Neural cell (in vitro differentiated cells): ENCODE measurements at regions not wholly inside any gene's neighbourhood (a gene's known extent, or its start where the extent isn't known, plus 50 kb on each side); places are given as distances from the start of the nearest gene placed in this dataset.

Experiments used
- H2AFZ ChIP-seq: fragments of 200-600, 300-800 bp; sonication (generic), shearing (Covaris generic); 2 replicates; pipeline ENCODE4 v1.6.0; 2014; ENCODE audit warnings: low read depth, mild to moderate bottlenecking, antibody characterized with exemption, low read length, moderate library complexity
- H3F3A ChIP-seq: fragments of 200-600 bp; shearing (Covaris generic); 2 replicates; pipeline ENCODE4 v1.6.1; 2016; ENCODE audit warnings: mild to moderate bottlenecking, moderate library complexity, mixed read lengths, antibody characterized with exemption, low read length; ENCODE audit not compliant: insufficient read depth, poor library complexity, severe bottlenecking
- H3K27ac ChIP-seq: fragments of 200-600, 300-800 bp; sonication (generic), shearing (Covaris generic); 2 replicates; pipeline ENCODE4 v1.5.1; 2014; ENCODE audit warnings: mild to moderate bottlenecking, low read length, moderate library complexity
- H3K27me3 ChIP-seq: fragments of 300-800, 200-600 bp; sonication (generic), shearing (Covaris generic); 2 replicates; pipeline ENCODE4 v1.6.0; 2014; ENCODE audit warnings: mild to moderate bottlenecking, low read depth, low read length, moderate library complexity; ENCODE audit not compliant: insufficient read depth
- H3K36me3 ChIP-seq: fragments of 300-800, 200-600 bp; sonication (generic), shearing (Covaris generic); 2 replicates; pipeline ENCODE4 v1.5.1; 2014; ENCODE audit warnings: mild to moderate bottlenecking, antibody characterized with exemption, low read length, moderate library complexity; ENCODE audit not compliant: insufficient read depth
- H3K4me2 ChIP-seq: fragments of 300-800, 200-600 bp; sonication (generic), shearing (Covaris generic); 2 replicates; pipeline ENCODE4 v1.6.0; 2014; ENCODE audit warnings: mild to moderate bottlenecking, low read length
- H3K4me3 ChIP-seq: fragments of 300-800, 200-600 bp; sonication (generic), shearing (Covaris generic); 2 replicates; pipeline ENCODE4 v1.5.1; 2014; ENCODE audit warnings: mild to moderate bottlenecking, low read length, moderate library complexity
- H3K79me2 ChIP-seq: fragments of 200-600 bp; shearing (Covaris generic); replicated peaks from 2 replicates; pipeline ENCODE4 v1.6.0; 2014; ENCODE audit warnings: mild to moderate bottlenecking, low read length, moderate library complexity; ENCODE audit not compliant: insufficient read depth
- H3K9ac ChIP-seq: fragments of 300-800, 200-600 bp; sonication (generic), shearing (Covaris generic); 2 replicates; pipeline ENCODE4 v1.6.1; 2016; ENCODE audit warnings: mild to moderate bottlenecking, low read length, mixed read lengths
- H3K9me2 ChIP-seq: fragments of 200-600 bp; shearing (Covaris generic); 2 replicates; pipeline ENCODE4 v1.6.1; 2016; ENCODE audit warnings: mild to moderate bottlenecking, low read length, mixed read lengths; ENCODE audit not compliant: insufficient read depth
- H3K9me3 ChIP-seq: fragments of 200-600, 300-800 bp; sonication (generic), shearing (Covaris generic); 2 replicates; pipeline ENCODE4 v1.6.1; 2016; ENCODE audit warnings: mild to moderate bottlenecking, mixed run types, low read length, moderate library complexity, mixed read lengths
- H4K20me1 ChIP-seq: fragments of 200-600 bp; shearing (Covaris generic); 2 replicates; pipeline ENCODE4 v1.6.1; 2016; ENCODE audit warnings: mild to moderate bottlenecking, mixed run types; ENCODE audit not compliant: insufficient read depth
- EP300 ChIP-seq: fragments of 450-650 bp; conservative IDR thresholded peaks from 2 replicates; pipeline ENCODE4 v1.6.1; 2014; ENCODE audit warnings: antibody characterized with exemption, mild to moderate bottlenecking, moderate library complexity; ENCODE audit not compliant: poor library complexity, severe bottlenecking
- EZH2 ChIP-seq: fragments of 200-600, 300-800 bp; shearing (Covaris generic), sonication (generic); IDR thresholded peaks from 2 replicates; pipeline ENCODE4 v1.6.1; 2014; ENCODE audit warnings: antibody characterized with exemption, low read length, borderline replicate concordance, mild to moderate bottlenecking; ENCODE audit not compliant: insufficient read depth, poor library complexity, severe bottlenecking
- MXI1 ChIP-seq: fragments of 450-650 bp; conservative IDR thresholded peaks from 2 replicates; pipeline ENCODE4 v1.6.1; 2014; ENCODE audit warnings: antibody characterized with exemption, mild to moderate bottlenecking; ENCODE audit not compliant: poor library complexity, severe bottlenecking
- POLR2AphosphoS5 ChIP-seq: IDR thresholded peaks from 2 replicates; pipeline ENCODE4 v1.6.1; 2012
- RAD21 ChIP-seq: fragments of 450-650 bp; conservative IDR thresholded peaks from 2 replicates; pipeline ENCODE4 v1.6.1; 2014; ENCODE audit warnings: antibody characterized with exemption, mild to moderate bottlenecking, moderate library complexity
- REST ChIP-seq: IDR thresholded peaks from 2 replicates; pipeline ENCODE4 v1.6.1; 2012; ENCODE audit warnings: borderline replicate concordance
- SMC3 ChIP-seq: fragments of 450-650 bp; conservative IDR thresholded peaks from 2 replicates; pipeline ENCODE4 v1.6.1; 2014; ENCODE audit warnings: antibody characterized with exemption, mild to moderate bottlenecking, moderate library complexity; ENCODE audit not compliant: poor library complexity
- TAF1 ChIP-seq: IDR thresholded peaks from 2 replicates; pipeline ENCODE4 v1.6.1; 2012; ENCODE audit warnings: low read depth
- TF ChIP-seq, protein P1 (sequence below): fragments of 450-650 bp; IDR thresholded peaks from 2 replicates; pipeline ENCODE4 v1.5.1; 2014; ENCODE audit warnings: antibody characterized with exemption, mild to moderate bottlenecking, moderate library complexity; ENCODE audit not compliant: poor library complexity, severe bottlenecking

DNA sequence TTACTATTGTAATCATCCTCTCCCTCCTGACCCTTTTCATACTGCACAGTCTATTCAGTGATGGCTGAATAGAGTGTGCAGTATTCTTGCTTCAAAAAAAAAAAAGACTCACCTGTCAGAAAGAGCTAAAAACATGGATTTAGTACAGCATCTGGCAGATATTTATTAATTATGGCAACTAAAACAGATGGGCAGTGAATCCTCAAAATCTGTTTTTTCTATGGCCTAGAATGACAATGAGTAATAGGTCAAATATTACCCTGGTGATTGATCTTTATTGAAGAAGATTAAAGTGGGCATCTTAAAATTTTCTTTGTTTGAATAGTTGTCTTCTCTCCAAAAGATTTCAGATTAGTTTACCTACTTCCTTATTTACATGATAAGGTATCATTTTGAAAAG is 543.6 kb downstream of the FOXG1 start:
- TF ChIP-seq TAF1 (no peak), MXI1 (no peak), REST (no peak), POLR2AphosphoS5 (no peak), SMC3 (no peak), EP300 (no peak), EZH2 (no peak), RAD21 (no peak)
- TF ChIP-seq, protein P1, sequence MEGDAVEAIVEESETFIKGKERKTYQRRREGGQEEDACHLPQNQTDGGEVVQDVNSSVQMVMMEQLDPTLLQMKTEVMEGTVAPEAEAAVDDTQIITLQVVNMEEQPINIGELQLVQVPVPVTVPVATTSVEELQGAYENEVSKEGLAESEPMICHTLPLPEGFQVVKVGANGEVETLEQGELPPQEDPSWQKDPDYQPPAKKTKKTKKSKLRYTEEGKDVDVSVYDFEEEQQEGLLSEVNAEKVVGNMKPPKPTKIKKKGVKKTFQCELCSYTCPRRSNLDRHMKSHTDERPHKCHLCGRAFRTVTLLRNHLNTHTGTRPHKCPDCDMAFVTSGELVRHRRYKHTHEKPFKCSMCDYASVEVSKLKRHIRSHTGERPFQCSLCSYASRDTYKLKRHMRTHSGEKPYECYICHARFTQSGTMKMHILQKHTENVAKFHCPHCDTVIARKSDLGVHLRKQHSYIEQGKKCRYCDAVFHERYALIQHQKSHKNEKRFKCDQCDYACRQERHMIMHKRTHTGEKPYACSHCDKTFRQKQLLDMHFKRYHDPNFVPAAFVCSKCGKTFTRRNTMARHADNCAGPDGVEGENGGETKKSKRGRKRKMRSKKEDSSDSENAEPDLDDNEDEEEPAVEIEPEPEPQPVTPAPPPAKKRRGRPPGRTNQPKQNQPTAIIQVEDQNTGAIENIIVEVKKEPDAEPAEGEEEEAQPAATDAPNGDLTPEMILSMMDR = no peak
- Histone ChIP-seq H2AFZ (no peak overlapping the region), H3K27ac (no peak overlapping the region), H3K27me3 (no peaks in the 10 kb centered on the region), H3K4me2 (no peak overlapping the region), H3K4me3 (no peak overlapping the region), H3K9me2 (no peaks in the 10 kb centered on the region), H3K79me2 (no peaks in the 10 kb centered on the region), H3K9me3 (no peaks in the 10 kb centered on the region), H3K36me3 (no peaks in the 10 kb centered on the region), H3K9ac (no peak overlapping the region), H3F3A (no peaks in the 10 kb centered on the region), H4K20me1 (no peaks in the 10 kb centered on the region)

DNA sequence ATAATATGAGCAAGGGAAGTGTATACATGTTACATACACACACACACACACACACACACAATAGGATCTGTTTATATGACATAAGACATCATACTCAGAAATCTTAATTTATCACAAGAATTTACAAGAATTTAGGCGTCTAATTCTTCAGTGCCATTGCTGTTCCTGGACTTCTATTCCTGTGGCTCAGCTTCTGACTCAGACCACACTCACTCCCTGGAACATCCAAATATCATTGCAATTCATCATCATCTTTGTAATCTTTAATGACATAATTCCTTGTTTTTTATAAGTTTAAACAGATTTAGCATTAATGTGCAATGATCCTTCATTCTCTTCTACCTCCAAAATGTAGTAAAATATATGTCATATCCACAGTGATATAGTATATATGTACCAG is 544.2 kb downstream of the FOXG1 start:
- H3K9me2 ChIP-seq = no peaks in the 10 kb centered on the region
- H3K4me2 ChIP-seq = no peak overlapping the region
- no peaks in the 10 kb centered on the region for H3K27me3 ChIP-seq

DNA sequence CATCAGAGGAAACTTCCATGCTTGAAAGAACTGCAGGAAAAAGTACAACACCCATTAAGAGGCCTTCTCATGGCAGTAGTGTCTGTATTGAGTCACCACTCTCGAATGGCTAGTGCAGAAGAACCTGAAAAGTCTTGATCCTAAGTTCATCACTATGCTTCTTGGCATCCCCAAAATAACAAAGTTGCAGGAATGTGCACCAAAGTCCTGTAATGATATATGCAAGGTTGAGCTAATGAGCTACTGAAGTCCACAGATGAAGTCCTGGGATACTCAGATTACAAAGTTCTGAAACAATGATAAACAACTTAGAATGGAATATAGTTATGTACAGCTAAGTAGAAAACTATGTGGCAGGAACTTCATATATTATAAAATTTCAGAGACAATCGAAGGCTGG is 545.4 kb downstream of the FOXG1 start:
- Histone ChIP-seq H3K4me2 (no peak overlapping the region), H3K4me3 (no peak overlapping the region), H2AFZ (no peak overlapping the region), H3K27me3 (no peaks in the 10 kb centered on the region), H4K20me1 (no peaks in the 10 kb centered on the region), H3K36me3 (no peaks in the 10 kb centered on the region), H3F3A (no peaks in the 10 kb centered on the region), H3K79me2 (no peaks in the 10 kb centered on the region), H3K27ac (no peak overlapping the region), H3K9ac (no peak overlapping the region), H3K9me3 (no peaks in the 10 kb centered on the region), H3K9me2 (no peaks in the 10 kb centered on the region)
- no peak for TF ChIP-seq TAF1
- TF ChIP-seq SMC3 = no peak
- no peak for TF ChIP-seq RAD21
- TF ChIP-seq POLR2AphosphoS5 = no peak
- no peak for TF ChIP-seq REST
- TF ChIP-seq EP300 = no peak
- TF ChIP-seq, protein P1 = no peak
- no peak for TF ChIP-seq MXI1
- TF ChIP-seq EZH2 = no peak

More for the DNA sequence above, 544.2 kb downstream of the FOXG1 start:
- Histone ChIP-seq H3K4me3 (no peak overlapping the region), H3K9me3 (no peaks in the 10 kb centered on the region), H4K20me1 (no peaks in the 10 kb centered on the region), H3K79me2 (no peaks in the 10 kb centered on the region), H3F3A (no peaks in the 10 kb centered on the region), H2AFZ (no peak overlapping the region), H3K36me3 (no peaks in the 10 kb centered on the region), H3K27ac (no peak overlapping the region), H3K9ac (no peak overlapping the region)
- TF ChIP-seq EZH2 = no peak
- no peak for TF ChIP-seq SMC3
